Mesendoderm (in vitro differentiated cells): ENCODE measurements at regions not wholly inside any gene's neighbourhood (a gene's known extent, or its start where the extent isn't known, plus 50 kb on each side); places are given as distances from the start of the nearest gene placed in this dataset.
"Not testable (repeated sequence)": the region's sequence is repeated elsewhere in the genome, so short reads cannot be mapped to it uniquely, and the experiment has no call there.

Source experiments
- DNase-seq: peaks from one replicate; pipeline ENCODE4 v3.0.0; 2013
- H2AK5ac ChIP-seq: 2 replicates; pipeline ENCODE4 v1.6.1; 2013; ENCODE audit warnings: low read length, inconsistent platforms
- H2BK120ac ChIP-seq: 2 replicates; pipeline ENCODE4 v1.6.1; 2013; ENCODE audit warnings: low read depth, mild to moderate bottlenecking, low read length, moderate library complexity, mixed read lengths
- H2BK15ac ChIP-seq: replicated peaks from 2 replicates; pipeline ENCODE4 v1.6.1; 2013; ENCODE audit warnings: low read depth, mild to moderate bottlenecking, moderate library complexity
- H2BK5ac ChIP-seq: 2 replicates; pipeline ENCODE4 v1.6.1; 2013; ENCODE audit warnings: low read length, inconsistent platforms
- H3K18ac ChIP-seq: 2 replicates; pipeline ENCODE4 v1.6.1; 2013; ENCODE audit warnings: mild to moderate bottlenecking, low read length, mixed read lengths
- H3K23ac ChIP-seq: one replicate; pipeline ENCODE4 v1.6.1; 2013; ENCODE audit warnings: low read length
- H3K27ac ChIP-seq: 2 replicates; pipeline ENCODE4 v1.5.1; 2013; ENCODE audit warnings: low read depth, mild to moderate bottlenecking, inconsistent platforms, low read length, moderate library complexity
- H3K27me3 ChIP-seq: 2 replicates; pipeline ENCODE4 v1.6.1; 2013; ENCODE audit warnings: low read length, control low read depth, mild to moderate bottlenecking, inconsistent platforms; ENCODE audit not compliant: insufficient read depth, poor library complexity
- H3K36me3 ChIP-seq: 2 replicates; pipeline ENCODE4 v1.6.1; 2013; ENCODE audit warnings: low read length, inconsistent platforms; ENCODE audit not compliant: control insufficient read depth, insufficient read depth
- H3K4ac ChIP-seq: one replicate; pipeline ENCODE4 v1.6.1; 2013; ENCODE audit warnings: low read depth, mild to moderate bottlenecking, low read length, moderate library complexity
- H3K4me1 ChIP-seq: 2 replicates; pipeline ENCODE4 v1.6.1; 2013; ENCODE audit warnings: low read depth, low read length, inconsistent platforms; ENCODE audit not compliant: control insufficient read depth
- H3K4me2 ChIP-seq: 2 replicates; pipeline ENCODE4 v1.6.1; 2013; ENCODE audit warnings: low read length
- H3K4me3 ChIP-seq: 2 replicates; pipeline ENCODE4 v1.5.1; 2013; ENCODE audit warnings: mild to moderate bottlenecking, low read length
- H3K56ac ChIP-seq: one replicate; pipeline ENCODE4 v1.6.1; 2013; ENCODE audit warnings: low read length
- H3K79me1 ChIP-seq: 2 replicates; pipeline ENCODE4 v1.6.1; 2013; ENCODE audit warnings: low read length, inconsistent platforms
- H3K79me2 ChIP-seq: 2 replicates; pipeline ENCODE4 v1.6.1; 2013; ENCODE audit warnings: mild to moderate bottlenecking, low read length; ENCODE audit not compliant: control insufficient read depth, insufficient read depth
- H3K9ac ChIP-seq: 2 replicates; pipeline ENCODE4 v1.6.1; 2013; ENCODE audit warnings: low read length, inconsistent platforms
- H4K5ac ChIP-seq: one replicate; pipeline ENCODE4 v1.6.1; 2013; ENCODE audit warnings: low read length
- H4K8ac ChIP-seq: one replicate; pipeline ENCODE4 v1.6.1; 2013; ENCODE audit warnings: low read depth, mild to moderate bottlenecking, control low read depth, low read length, moderate library complexity
- WGBS: extraction: QIAGEN DNeasy Blood & Tissue Kit; methylation state at CpG from one replicate; pipeline ENCODE4 v1.1.7; 2013; ENCODE audit warnings: low lambda C conversion rate, missing lambda C conversion rate; ENCODE audit not compliant: insufficient coverage; ENCODE audit errors: extremely low coverage; 5-methylcytosine and 5-hydroxymethylcytosine counted together

DNA sequence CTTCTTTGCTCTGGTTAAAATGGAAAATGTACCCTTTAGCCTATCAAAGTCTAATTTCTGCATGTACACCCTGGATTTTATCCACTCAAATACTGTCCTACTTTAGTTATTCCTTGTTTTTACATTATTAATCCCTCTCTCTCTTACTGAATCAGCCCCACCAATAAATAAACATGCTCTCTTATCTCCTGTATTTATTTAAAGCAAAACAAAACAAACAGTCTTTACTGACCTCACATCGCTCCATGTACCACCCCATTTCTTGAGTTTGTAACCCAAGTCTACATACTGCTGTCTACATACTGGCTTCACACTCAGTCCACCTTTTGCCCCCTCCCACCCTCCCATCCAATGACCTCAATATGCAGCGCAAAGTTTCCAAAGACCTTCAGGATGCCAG, 113.3 kb upstream of the RORA start:
- Histone ChIP-seq H4K8ac (no peak overlapping the region), H3K56ac (no peak overlapping the region), H3K27ac (no peak overlapping the region), H3K18ac (no peak overlapping the region), H3K27me3 (no peaks in the 10 kb centered on the region), H3K4me3 (no peak overlapping the region), H2BK120ac (no peak overlapping the region), H3K9ac (no peak overlapping the region), H3K4me1 (no peaks in the 10 kb centered on the region), H4K5ac (no peak overlapping the region), H3K36me3 (no peaks in the 10 kb centered on the region), H3K79me2 (no peaks in the 10 kb centered on the region), H2BK15ac (no peak overlapping the region), H3K79me1 (no peaks in the 10 kb centered on the region), H2AK5ac (no peak overlapping the region), H3K4me2 (no peak overlapping the region), H3K4ac (no peak overlapping the region), H3K23ac (no peak overlapping the region), H2BK5ac (no peak overlapping the region)
- no CpG with 5 or more reads among the region's 2 CpGs for WGBS
- DNase-seq = no peak

DNA sequence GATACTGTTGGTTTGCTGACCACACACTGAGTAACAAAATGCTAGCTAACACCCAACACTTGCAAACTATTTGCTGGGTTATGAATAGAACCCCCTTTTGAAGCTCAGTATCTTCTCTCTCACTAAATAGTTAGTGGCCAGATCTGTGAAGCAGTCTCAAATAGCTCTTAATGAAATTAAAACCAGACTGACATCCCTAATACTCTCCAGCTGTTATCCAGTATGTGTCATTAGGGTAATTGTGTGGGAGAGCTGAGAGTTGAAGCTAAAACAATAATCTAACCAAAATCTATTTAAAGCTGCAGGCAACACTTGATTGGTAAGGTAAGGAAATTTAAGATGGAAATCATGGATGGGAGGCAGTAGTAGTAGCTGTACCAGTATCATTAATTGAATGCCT, 110.4 kb upstream of the RORA start:
- H3K79me2 ChIP-seq = no peaks in the 10 kb centered on the region
- H3K9ac ChIP-seq = no peak overlapping the region
- H3K4me3 ChIP-seq = no peak overlapping the region
- no peaks in the 10 kb centered on the region for H3K79me1 ChIP-seq
- DNase-seq = no peak
- no peak overlapping the region for H3K27ac ChIP-seq
- H3K4me1 ChIP-seq = no peaks in the 10 kb centered on the region
- H4K8ac ChIP-seq = no peak overlapping the region
- no peak overlapping the region for H3K18ac ChIP-seq
- no peak overlapping the region for H4K5ac ChIP-seq
- no peak overlapping the region for H2BK5ac ChIP-seq
- no peak overlapping the region for H3K23ac ChIP-seq
- H3K36me3 ChIP-seq = no peaks in the 10 kb centered on the region
- H2BK120ac ChIP-seq = no peak overlapping the region
- no peak overlapping the region for H2AK5ac ChIP-seq
- no peaks in the 10 kb centered on the region for H3K27me3 ChIP-seq
- H3K56ac ChIP-seq = no peak overlapping the region
- no peak overlapping the region for H3K4ac ChIP-seq
- no peak overlapping the region for H3K4me2 ChIP-seq
- no peak overlapping the region for H2BK15ac ChIP-seq

DNA sequence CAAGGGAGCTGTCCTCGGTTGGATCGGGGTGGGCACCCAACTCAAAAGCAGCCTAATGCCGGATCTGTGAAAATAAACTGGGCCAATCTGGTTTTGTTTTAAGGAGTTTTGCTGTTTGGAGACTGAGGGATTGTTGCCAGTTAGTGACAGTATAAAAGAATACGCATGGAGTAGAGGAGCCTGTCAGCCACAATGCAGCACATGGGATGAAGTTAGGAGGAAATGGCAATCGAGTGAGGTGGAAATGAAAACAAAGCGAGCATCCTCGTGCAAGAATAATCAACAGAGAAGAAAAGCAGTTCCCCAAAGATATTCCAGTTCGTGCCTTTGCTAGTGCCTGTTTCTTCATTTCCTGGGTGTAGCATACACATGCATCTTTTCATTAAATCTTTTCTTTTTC, 108.4 kb upstream of the RORA start:
- no peak overlapping the region for H3K56ac ChIP-seq
- H3K36me3 ChIP-seq = no peaks in the 10 kb centered on the region
- no peak overlapping the region for H2BK15ac ChIP-seq
- no peak overlapping the region for H3K9ac ChIP-seq
- no peaks in the 10 kb centered on the region for H3K79me1 ChIP-seq
- DNase-seq = no peak
- H2BK120ac ChIP-seq = no peak overlapping the region
- H3K23ac ChIP-seq = no peak overlapping the region
- no peak overlapping the region for H3K4me2 ChIP-seq
- H4K5ac ChIP-seq = no peak overlapping the region
- no peak overlapping the region for H3K18ac ChIP-seq
- no peak overlapping the region for H2AK5ac ChIP-seq
- H3K27ac ChIP-seq = no peak overlapping the region
- no peaks in the 10 kb centered on the region for H3K79me2 ChIP-seq
- no peaks in the 10 kb centered on the region for H3K27me3 ChIP-seq
- no CpG with 5 or more reads among the region's 8 CpGs for WGBS
- no peak overlapping the region for H3K4me3 ChIP-seq
- no peak overlapping the region for H2BK5ac ChIP-seq
- H3K4ac ChIP-seq = no peak overlapping the region
- no peak overlapping the region for H4K8ac ChIP-seq
- no peaks in the 10 kb centered on the region for H3K4me1 ChIP-seq

DNA sequence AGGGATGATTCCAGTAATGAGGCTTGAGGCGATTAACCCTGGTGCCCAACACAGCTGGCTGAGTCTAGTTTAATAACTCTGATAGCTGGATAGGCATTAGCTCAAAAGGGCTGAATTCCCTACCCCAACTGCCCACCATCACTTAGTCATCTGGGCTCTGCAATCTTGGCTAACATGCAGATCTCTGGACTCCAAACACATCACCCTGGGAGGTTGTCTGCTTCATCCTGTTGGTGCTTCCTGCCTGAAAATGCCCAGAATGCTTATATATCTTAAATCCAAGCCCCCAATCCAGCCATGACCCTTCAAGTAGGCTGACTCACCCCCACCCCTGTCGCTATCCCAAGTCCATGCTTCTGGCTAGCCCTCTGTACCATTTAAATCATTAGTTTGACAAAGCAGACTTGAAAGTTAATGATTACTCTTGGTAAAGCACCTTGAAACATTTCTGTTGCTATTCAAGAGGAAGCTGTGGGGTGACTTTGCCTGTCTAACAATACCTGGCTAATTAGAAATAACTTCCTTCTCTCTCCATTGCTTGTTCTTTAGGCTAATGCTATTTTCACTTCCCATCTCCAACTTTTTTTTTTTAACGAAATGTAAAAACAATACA, 107.0 kb upstream of the RORA start:
- Histone ChIP-seq H3K18ac (no peak overlapping the region), H3K4me1 (no peaks in the 10 kb centered on the region), H3K9ac (no peak overlapping the region), H3K27me3 (no peaks in the 10 kb centered on the region), H3K56ac (no peak overlapping the region), H3K23ac (no peak overlapping the region), H3K4me3 (no peak overlapping the region), H3K4ac (no peak overlapping the region), H3K4me2 (no peak overlapping the region), H3K36me3 (no peaks in the 10 kb centered on the region), H2BK5ac (no peak overlapping the region), H2AK5ac (no peak overlapping the region), H4K5ac (no peak overlapping the region), H2BK120ac (no peak overlapping the region), H2BK15ac (no peak overlapping the region), H3K79me1 (no peaks in the 10 kb centered on the region), H3K79me2 (no peaks in the 10 kb centered on the region), H3K27ac (no peak overlapping the region), H4K8ac (no peak overlapping the region)
- DNase-seq = no peak
- no CpG with 5 or more reads among the region's 3 CpGs for WGBS

DNA sequence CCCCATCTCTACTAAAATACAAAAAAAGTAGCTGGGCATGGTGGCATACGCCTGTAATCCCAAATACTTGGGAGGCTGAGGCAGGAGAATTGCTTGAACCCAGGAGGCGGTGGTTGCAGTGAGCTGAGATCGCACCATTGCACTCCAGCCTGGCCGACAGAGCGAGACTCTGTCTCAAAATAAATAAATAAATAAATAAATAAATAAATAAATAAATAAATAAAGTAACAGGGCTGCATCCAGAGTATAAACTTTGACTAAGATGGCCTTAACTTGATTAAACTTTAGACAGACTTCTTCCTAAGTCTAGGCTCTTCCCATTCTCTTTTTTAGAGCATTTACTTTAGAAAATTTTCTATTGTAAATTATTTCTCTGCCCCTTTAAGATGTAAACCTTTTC, 105.6 kb upstream of the RORA start:
- H3K79me2 ChIP-seq, H3K4ac ChIP-seq, H3K27ac ChIP-seq, H4K5ac ChIP-seq, H2BK5ac ChIP-seq, H2AK5ac ChIP-seq, H2BK15ac ChIP-seq, H3K56ac ChIP-seq, H3K36me3 ChIP-seq, H3K4me1 ChIP-seq, H3K4me3 ChIP-seq, H3K23ac ChIP-seq, H4K8ac ChIP-seq, H3K27me3 ChIP-seq, DNase-seq, H3K18ac ChIP-seq, H2BK120ac ChIP-seq, H3K4me2 ChIP-seq, H3K9ac ChIP-seq, H3K79me1 ChIP-seq: not testable (repeated sequence)
- WGBS = no CpG with 5 or more reads among the region's 5 CpGs

DNA sequence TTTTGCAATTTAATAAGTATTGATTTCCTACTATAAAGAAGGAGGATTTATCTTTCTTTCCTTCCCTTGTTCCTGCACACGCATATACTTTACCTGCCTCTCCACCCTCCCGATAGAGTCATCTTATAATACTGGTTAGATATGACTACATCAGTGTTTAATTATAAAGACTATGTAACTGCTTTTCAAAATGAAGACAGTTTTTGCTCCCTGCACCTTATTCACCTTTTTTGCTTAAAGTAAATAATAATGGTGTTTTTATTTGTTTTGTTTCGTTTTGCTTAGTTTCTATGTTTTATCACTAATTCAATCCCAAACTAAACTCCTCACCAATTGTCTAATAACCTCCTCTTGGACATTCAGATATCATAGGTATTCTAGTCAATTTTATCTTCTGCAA, 101.9 kb upstream of the RORA start:
- Histone ChIP-seq H3K4me1 (no peaks in the 10 kb centered on the region), H3K27ac (no peak overlapping the region), H3K79me1 (no peaks in the 10 kb centered on the region), H3K18ac (no peak overlapping the region), H3K79me2 (no peaks in the 10 kb centered on the region), H3K23ac (no peak overlapping the region), H2BK15ac (no peak overlapping the region), H2BK120ac (no peak overlapping the region), H3K4me3 (no peak overlapping the region), H3K9ac (no peak overlapping the region), H2BK5ac (no peak overlapping the region), H4K8ac (no peak overlapping the region), H3K4ac (no peak overlapping the region), H2AK5ac (no peak overlapping the region), H3K56ac (no peak overlapping the region), H3K36me3 (no peaks in the 10 kb centered on the region), H3K27me3 (no peaks in the 10 kb centered on the region), H4K5ac (no peak overlapping the region), H3K4me2 (no peak overlapping the region)
- DNase-seq = no peak
- WGBS = no CpG with 5 or more reads among the region's 3 CpGs
